NCI-H2196 (cell line): ENCODE measurements at regions not wholly inside any gene's neighbourhood (a gene's known extent, or its start where the extent isn't known, plus 50 kb on each side); places are given as distances from the start of the nearest gene placed in this dataset.

Source experiments
- DNase-seq: peaks from one replicate; lab custom pipeline; 2025; ENCODE audit not compliant: unreplicated experiment; lab: John Stamatoyannopoulos, UW

DNA sequence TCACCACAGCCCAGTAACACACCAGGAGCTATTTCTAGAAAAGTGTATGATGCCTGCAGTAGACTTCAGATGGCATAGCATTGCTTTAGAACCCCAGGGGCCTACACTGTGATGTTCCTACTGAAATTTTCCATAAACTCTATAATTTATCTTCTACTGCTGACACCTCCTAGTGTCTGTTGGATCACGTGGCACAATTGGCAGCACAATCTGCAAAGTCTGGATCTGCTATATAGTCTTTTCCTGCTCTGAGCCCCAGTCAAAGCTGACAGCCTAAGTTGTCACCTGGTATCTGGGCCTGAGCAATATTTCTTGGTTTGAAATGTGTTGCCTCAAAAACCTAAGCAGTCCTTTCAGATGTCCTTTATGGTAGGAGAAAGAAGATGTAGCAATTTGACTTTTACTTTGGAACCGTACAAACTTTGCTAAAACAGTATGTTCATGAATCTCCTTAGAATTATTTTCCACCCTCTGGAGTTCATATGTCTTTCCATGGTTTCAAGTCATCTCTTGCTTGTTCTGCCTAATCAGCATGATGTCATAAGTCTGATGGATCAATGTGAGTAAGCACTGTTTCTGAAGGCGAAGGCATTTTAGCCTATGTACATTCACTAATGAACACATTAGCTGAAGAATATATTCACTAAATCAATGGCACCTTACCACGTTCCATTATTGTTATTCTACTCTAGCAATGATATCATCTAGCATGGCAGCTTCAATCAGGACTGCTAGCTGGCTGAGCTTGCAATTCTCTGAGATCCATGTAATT is 536.5 kb upstream of the NBEA start:
- DNase-seq: no peak

DNA sequence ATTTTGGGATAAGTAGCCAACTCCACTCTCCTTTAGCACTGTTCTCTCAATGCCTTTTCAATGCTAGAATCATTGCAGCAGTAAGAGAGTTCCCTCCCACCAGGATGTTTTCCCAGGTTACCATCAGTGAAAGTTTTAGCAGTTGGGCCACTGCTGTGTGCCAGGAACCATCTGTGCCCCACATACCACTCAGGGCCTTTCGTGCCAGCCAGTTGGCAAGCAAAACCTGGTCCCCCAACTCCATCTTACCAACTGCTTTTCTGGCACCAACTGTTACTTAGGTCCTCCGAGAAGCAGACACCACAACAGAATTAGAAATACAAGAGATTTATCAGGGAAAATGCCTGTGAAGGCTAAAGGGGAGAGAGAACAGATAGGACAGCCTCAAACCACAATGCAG is 533.4 kb upstream of the NBEA start:
- DNase-seq: no peak

DNA sequence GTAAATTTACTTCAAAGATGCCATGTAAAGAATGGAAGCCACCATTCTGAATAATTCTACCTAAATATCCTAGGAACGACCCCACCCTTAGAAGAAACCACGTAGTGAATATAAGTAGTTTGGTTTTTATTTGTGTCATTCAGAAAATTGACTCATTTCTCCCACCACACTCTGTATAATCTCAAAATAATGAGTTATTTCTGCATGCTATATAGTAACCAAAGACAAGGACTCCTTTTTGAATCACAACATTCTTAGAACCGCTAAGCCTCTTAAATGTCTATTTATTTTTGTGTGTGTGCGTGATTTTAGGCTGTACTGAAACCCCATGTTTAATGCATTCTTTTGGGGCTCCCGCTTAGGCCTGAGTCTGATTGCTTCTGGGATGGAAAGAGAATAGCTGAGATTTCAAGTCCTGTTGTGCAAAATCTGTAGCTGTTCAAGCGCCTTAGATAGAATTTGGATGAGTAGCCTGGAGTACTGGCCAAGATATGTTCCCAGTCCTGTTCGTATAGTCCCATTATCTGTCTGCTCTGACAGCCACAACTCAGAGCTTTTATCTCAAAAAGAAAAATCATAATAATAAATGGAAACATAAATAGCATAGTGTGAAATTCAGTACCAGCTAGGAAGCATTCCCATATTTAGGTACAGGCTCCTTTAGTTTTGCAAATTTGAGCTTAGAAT is 532.4 kb upstream of the NBEA start:
- DNase-seq: no peak

DNA sequence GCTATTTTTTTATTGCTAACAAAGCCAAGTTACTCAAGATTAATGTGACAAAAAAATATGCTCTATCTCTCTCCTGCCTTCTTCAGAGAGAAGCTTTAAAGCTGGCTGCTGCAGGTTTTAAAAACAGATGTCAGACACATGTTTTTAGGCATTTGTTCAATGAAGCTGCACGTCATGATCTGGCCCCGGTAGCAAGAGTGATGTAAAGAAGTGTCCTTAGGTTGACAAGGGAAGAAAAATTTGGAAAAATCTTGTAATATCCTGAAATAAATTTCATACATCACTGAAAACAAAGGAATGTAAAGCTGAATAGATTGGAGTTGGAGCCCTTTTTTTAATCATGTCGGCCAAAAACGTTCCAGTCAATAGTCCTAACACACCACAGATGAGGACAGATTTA is 531.4 kb upstream of the NBEA start:
- no peak for DNase-seq

DNA sequence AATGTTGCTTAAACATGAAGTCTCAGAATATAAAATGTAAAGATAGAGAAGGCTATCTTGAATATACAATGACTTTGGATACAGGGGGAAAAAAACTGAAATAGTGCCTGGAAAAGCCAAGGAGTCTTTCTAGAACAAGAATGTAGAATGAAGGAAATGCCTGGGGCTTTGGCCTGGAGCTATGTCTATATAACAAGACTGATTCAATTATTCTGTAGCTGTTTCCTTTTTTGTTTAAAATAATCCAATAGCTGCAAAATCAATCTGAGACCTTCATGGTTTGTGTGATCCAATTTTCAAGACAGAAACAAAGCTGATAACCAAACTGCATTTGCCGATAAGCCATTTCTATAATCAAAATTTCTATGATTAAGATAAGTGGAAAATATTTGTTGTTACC is 530.9 kb upstream of the NBEA start:
- no peak for DNase-seq

DNA sequence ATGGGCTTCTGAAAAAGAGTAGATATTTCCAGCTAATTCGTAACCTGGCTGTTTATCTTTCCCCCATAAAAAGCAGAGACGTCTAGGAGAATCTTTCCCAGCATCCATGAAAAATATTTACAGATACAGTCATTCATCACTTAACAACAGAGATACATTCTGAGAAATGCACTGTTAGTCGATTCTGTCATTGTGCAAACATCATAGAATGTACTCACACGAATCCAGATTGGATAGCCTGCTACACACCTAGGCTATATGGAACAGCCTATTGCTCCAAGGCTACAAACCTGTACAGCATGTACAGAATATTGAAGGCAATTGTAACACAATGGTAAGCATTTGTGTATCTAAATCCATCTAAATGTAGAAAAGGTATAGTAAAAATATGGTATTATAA is 530.2 kb upstream of the NBEA start:
- no peak for DNase-seq

DNA sequence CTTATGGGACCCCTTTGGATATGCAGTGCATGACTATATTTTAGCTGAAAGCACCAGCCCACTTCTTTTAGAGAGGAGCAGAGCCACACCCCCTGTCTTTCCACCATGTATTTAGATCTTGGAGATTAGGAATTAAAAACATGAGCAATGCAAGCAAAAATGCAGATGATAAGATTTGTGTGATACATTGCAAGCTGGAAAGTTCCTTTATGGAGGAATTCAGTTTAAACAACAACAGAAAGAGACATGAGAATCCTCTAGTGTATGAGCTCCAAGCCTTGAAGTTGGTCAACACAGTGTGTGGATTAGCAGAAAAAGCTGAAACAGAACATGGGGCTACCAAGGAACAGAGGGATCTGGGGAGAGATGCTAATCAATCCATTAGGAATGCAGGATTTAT is 529.8 kb upstream of the NBEA start:
- DNase-seq: no peak

DNA sequence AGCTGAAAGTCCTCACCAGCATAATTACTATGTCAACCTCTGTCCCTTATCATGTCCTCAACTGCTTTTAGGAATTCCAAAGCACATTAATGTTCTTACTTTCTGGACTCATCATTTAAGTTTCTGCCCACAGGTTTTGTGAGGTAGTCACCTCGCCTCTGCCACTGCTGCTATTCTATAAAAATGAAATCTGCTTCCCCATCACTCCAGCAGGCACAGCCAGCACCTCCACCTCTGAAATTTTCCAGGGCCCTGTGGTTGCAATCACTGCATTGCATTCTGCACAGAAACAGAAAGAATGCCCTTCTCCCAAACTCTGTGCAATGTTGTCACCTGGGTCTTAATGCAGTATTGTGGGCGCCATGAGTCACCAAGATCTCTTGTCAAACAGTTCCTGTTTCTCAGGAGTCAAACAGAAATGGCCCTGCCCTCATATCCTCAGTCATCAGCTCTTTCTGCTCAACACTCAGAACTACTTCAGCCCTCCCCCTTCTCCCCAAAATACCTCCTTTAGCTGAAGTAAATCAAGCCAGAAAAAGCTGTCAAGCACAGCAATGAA is 529.2 kb upstream of the NBEA start:
- DNase-seq: no peak

DNA sequence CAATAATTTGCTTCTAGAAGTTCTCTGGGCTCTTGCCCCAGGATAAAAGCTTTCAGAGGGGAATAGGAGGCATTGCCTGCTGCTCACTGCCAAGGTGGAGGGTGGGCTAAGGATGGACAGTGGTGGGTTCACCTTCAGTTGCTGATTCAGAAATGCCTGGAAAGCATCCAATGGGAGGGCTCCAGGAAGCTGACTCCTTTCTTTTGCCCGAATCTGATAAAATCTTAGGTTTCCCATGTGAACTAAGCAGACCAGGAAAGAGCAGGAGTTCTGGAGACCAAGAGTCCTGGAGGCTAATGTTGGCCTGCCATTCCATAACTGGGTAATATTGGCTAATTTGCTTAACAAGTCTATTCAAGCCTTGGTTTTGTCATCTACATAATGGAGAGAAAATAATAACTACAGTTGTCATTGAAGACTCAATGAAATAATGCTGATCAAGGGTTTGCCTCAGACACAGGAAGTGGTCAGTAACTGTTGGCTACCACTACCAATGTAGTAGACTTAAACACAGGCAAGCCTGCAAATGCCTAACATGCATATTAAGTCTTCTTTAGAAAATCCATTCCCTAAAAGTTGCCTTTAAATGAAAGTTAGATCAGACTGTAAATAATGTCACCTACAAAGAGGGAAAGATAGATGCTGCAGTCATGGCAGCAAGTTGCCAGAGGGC is 528.4 kb upstream of the NBEA start:
- no peak for DNase-seq

DNA sequence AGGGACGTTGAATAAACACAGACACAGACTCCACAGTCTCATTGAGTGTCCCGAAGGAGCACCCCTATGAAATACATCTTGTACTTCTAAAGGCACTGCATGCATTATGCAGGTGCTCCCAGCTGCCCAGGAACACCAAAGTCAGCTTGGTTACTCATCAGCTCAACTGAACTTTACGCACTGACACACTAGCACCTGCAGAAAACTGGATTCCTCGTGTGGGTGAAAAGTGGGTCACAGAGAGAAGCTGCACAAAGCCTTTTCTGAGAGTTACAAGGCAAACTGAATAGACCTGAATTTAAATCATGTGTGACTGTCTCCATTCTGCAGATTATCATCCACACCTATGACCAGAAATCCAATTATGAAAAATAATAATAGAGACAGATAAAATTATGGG is 527.5 kb upstream of the NBEA start:
- no peak for DNase-seq

DNA sequence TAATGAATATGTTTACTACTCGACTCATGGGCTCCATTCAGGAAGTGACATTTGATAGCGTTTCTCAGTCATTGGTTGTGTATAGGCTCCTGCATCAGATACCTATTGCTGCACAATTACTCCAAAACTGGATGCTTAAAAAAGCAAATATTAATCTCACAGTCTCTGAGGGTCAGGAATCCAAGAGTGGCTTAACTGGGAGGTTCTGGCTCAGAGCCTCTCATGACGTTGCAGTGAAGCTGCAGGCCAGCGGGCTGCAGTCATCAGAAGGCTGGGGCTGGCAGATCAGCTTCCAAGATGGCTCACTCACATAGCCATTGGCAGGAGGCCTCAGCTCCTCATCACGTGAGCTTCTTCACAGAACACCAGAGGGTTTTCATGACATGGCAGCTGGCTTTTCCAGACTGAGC is 525.1 kb upstream of the NBEA start:
- peak; percentile 59 for DNase-seq

DNA sequence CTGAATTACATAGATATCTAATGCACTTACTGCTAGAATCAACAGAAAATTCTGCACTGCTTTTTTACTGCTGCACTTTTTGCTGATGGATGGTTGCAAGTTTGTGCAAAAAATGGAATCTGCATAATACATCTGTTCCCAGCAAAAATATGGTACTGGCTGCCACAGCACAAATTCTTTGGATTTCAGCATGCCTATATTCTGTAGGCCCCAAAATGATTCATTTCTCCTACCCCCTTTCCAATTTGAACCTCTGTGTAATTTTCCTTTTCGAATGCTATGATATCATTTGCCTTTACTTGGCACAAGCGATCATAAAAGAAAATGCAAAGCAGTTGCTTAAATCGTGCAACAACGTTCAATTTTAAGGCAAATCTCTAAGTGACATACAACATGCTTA is 524.2 kb upstream of the NBEA start:
- no peak for DNase-seq

DNA sequence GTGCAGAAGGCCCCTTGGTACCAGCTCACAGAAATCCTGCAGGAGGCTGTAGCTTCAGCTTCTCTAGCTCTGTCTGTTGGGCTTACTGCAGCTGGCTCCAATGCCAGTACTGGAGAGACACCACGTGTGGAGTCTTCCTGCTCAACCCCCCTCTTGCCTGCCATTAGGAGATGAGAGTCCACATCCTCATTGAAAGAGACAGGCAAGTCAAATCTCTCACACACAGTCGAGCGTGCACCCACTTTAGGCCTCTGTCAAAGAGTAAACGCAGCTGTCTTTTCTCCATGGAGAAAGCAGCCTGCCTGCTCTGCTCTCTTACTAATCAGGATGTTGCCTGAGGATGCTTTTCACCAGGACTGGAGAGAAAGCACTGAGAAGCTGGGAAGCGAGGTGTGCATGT is 523.0 kb upstream of the NBEA start:
- DNase-seq: peak; percentile 9

DNA sequence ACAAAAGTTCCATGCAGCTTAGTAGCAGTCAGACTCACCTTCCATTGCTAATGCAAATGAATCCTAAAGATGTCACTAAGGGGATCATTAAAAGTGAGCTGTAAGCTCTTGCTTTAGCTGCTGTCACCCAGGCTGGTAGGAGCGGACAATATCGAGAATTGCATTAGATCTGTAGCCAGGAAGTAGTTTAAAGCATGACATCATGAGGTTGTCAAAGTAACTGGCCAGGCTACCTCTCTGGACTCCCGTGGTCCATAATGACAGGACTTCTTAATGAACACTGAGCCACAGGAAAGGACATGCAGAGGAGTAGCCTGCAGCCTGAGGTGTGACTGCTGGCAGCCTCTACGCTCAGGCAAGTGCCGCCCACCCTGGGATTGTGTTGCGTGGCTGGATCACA is 522.3 kb upstream of the NBEA start:
- DNase-seq: no peak

DNA sequence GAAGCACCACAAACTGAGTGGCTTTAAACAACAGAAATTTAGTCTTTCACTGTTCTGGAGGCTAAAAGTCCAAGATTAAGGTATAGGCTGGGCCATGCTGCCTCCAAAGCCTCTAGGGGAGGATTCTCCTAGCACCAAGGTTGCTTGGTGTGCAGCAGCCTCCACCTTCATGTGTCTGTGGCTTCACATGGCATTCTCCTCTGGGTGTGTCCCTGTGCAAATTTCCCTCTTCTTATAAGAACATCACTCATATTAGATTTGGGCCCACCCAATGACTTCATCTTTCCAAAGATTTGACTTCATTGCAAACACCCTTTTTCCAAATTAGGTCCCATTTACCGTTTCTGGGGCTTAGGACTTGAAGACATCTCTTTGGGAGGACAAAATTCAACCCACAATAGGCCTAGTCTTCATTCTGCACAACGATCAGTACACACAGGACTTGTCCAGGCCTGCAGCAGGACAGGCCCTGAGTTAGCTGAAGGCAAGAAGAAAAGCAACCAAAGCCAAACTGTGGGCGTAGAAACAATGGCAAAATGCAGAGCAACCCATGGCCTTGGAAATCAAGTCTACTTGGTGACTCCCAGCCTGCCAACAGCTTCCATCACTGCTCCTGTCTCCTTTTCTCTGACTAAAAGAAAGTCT is 521.2 kb upstream of the NBEA start:
- no peak for DNase-seq

DNA sequence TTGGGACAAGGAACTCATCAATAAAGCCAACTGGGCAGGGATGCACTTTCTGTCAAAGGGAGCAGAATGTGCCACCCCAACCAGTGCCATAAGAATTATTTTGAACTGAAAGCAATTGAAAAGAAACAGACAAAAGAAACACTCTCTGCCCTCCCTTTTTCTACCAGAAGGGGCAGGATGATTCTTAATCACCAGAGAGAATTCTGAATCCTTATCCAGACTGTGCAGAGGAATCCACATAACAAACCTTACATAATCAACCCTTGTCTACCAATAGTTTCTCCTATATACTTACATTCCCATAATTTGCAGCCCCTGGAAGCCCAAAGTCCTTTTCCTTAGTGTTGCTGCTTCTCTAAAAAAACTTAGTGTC is 520.7 kb upstream of the NBEA start:
- DNase-seq: no peak

DNA sequence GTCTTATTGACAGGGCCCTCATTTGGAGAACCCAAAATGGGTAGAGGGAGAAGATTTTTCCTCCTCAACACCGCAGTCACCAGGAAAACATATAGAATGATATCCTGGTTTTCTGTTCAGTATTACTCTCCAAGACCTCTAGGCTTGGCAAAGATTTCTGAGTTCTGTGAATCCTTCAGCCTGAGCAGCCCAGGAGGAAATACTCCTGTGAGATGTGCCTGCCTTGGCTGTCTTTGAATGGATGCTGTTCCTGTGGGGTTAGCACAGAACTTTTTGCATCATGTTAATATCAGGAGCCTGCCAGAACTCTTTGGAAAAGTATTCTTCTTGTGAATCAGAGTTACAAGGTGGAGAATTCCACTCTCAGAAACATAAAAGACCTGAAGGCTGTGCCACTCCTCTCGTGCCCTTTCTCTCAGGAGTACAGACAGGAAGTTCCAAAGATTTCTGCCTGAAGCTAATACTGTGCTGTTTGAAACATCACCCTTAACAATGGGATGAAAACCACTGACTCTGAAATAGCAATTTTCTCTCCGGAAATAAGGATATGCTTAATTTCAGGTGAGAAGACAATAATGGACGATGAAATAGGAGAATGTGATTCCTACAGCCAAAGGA is 520.1 kb upstream of the NBEA start:
- DNase-seq: no peak

DNA sequence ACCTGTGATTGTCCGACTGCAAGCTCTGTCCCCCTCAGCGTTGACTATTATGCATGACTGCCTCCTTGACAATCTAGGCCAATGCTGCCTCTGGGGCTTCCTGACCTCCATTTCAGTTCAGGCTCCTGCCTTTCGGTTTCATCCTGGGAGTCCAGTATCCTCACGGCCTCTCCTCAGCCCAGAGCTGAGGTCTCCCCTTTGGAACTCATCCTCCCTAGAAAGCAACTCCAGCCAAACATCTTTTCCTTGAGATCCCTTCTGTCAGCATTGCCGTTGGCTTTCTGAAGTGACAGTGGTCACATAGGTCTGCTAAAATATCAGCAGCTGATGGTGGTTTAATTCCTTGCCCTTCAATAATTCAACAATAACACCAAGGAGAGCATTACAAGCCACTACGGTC is 519.1 kb upstream of the NBEA start:
- no peak for DNase-seq

DNA sequence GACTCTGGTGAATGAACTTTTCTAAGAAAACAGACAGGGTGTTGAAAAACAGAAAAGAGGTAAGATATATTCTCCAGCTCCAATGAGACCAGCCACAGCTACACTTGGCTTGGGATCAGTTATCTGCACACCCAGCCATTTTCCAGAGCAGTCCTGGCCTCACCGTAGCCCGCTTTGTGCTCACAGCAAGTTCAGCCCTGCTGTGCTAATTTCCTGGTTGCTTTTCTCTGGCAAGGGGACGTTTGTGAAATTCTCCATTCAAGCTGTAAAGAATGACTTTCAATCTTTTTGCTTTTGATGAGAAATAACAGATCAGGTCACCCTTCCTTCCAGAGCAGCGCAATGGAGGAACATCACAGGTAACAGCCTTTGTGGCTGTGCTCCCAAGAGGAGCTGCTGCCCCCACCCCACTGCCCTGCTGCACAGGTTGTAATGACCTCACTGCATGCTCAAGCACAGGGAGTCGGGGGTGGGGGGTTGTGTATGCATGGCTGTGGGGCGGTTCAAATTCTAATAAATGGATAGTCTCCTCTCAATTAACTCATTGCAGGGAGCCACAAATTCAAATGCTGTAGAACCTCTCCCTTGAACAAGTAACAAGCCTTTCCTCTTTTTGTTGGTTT is 516.6 kb upstream of the NBEA start:
- no peak for DNase-seq

DNA sequence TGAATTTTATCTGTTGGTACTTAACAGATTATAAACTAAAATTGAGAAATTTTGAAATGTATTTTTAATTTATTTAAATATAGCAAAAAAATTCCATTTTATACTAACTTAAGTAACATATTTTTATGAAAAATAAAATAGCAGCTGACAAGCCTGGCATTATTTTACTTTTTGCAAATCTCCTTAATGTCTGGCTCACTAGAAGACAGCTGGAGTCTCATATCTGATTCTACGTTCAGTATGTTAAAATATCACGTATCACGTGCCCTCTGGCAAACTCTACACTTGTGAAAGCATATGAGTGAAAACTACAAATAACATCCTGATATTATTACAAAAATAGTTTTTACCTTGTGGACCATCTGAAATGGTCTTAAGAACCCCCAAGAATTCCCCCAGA is 513.2 kb upstream of the NBEA start:
- no peak for DNase-seq

DNA sequence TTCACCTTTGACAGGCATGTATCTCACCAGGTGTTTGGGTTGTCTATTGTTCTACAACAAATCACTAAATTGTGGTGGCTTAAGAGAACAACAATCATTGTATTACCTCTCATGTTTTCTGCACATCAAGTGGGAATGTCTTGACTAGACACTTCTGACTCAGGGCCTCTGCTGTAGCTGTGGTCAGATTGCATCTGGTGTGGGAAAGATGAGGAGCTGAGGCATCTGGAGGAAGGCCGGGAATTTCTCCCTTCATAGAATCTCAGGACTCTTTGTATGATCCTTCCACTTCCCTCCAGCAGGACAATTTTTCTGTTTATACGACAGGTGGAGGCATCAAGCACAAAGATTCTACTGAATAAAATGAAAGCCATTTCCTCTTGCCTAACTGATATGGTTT is 511.8 kb upstream of the NBEA start:
- no peak for DNase-seq
